Ishikawa (cell line): ENCODE measurements at regions not wholly inside any gene's neighbourhood (a gene's known extent, or its start where the extent isn't known, plus 50 kb on each side); places are given as distances from the start of the nearest gene placed in this dataset.

Experiments
- CEBPB ChIP-seq: IDR thresholded peaks from 2 replicates; pipeline ENCODE4 v1.6.1; 2012
- CREB1 ChIP-seq: IDR thresholded peaks from 2 replicates; pipeline ENCODE4 v1.6.1; 2012; ENCODE audit warnings: low read depth
- EGR1 ChIP-seq: IDR thresholded peaks from 2 replicates; pipeline ENCODE4 v1.6.1; 2012
- EP300 ChIP-seq: IDR thresholded peaks from 2 replicates; pipeline ENCODE4 v1.6.1; 2012; ENCODE audit warnings: borderline replicate concordance
- FOXM1 ChIP-seq: IDR thresholded peaks from 2 replicates; pipeline ENCODE4 v1.6.1; 2012; ENCODE audit warnings: low read depth, borderline replicate concordance
- NFIC ChIP-seq: IDR thresholded peaks from 2 replicates; pipeline ENCODE4 v1.6.1; 2012
- RAD21 ChIP-seq: IDR thresholded peaks from 2 replicates; pipeline ENCODE4 v1.6.1; 2012; ENCODE audit warnings: low read depth
- TAF1 ChIP-seq: IDR thresholded peaks from 2 replicates; pipeline ENCODE4 v1.6.1; 2012; ENCODE audit warnings: low read depth, mild to moderate bottlenecking
- TCF12 ChIP-seq: IDR thresholded peaks from 2 replicates; pipeline ENCODE4 v1.6.1; 2012; ENCODE audit warnings: low read depth
- TEAD4 ChIP-seq: IDR thresholded peaks from 2 replicates; pipeline ENCODE4 v1.6.1; 2012
- YY1 ChIP-seq: IDR thresholded peaks from 2 replicates; pipeline ENCODE4 v1.6.1; 2012; ENCODE audit warnings: low read depth
- ZBTB7A ChIP-seq: IDR thresholded peaks from 2 replicates; pipeline ENCODE4 v1.6.1; 2012; ENCODE audit warnings: low read depth
- TF ChIP-seq, protein P1 (sequence below): IDR thresholded peaks from 2 replicates; pipeline ENCODE4 v1.6.1; 2012; ENCODE audit warnings: low read depth, mild to moderate bottlenecking
- TF ChIP-seq, protein P2 (sequence below): IDR thresholded peaks from 2 replicates; pipeline ENCODE4 v1.6.1; 2012
- TF ChIP-seq, protein P3 (sequence below): IDR thresholded peaks from 2 replicates; pipeline ENCODE4 v1.6.1; 2012

DNA sequence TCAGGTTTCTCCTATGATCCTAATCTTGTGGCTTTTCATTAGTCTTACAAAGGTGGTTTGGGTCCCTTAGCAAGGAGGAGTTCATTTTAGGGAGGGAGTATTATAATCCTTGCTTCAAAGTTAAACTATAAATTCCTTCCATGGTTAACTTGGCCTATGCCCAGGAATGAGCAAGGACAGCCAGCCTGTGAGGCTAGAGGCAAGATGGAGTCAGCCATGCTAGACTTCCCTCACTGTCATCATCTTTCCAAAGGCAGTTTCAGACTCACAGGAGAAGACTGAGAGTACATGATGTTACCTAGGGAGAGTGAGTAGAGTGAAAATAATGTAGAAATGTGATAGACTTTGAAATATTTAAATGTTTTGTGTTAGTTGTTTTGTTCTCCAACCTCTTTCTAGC is 192.3 kb downstream of the GPAT3 start:
- TF ChIP-seq, protein P1, sequence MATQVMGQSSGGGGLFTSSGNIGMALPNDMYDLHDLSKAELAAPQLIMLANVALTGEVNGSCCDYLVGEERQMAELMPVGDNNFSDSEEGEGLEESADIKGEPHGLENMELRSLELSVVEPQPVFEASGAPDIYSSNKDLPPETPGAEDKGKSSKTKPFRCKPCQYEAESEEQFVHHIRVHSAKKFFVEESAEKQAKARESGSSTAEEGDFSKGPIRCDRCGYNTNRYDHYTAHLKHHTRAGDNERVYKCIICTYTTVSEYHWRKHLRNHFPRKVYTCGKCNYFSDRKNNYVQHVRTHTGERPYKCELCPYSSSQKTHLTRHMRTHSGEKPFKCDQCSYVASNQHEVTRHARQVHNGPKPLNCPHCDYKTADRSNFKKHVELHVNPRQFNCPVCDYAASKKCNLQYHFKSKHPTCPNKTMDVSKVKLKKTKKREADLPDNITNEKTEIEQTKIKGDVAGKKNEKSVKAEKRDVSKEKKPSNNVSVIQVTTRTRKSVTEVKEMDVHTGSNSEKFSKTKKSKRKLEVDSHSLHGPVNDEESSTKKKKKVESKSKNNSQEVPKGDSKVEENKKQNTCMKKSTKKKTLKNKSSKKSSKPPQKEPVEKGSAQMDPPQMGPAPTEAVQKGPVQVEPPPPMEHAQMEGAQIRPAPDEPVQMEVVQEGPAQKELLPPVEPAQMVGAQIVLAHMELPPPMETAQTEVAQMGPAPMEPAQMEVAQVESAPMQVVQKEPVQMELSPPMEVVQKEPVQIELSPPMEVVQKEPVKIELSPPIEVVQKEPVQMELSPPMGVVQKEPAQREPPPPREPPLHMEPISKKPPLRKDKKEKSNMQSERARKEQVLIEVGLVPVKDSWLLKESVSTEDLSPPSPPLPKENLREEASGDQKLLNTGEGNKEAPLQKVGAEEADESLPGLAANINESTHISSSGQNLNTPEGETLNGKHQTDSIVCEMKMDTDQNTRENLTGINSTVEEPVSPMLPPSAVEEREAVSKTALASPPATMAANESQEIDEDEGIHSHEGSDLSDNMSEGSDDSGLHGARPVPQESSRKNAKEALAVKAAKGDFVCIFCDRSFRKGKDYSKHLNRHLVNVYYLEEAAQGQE, result no peak
- TF ChIP-seq TAF1 (no peak), CEBPB (no peak), TCF12 (no peak), NFIC (no peak), EP300 (no peak), ZBTB7A (no peak), RAD21 (no peak), YY1 (no peak), TEAD4 (no peak), EGR1 (no peak), FOXM1 (no peak), CREB1 (no peak)
- TF ChIP-seq, protein P2, sequence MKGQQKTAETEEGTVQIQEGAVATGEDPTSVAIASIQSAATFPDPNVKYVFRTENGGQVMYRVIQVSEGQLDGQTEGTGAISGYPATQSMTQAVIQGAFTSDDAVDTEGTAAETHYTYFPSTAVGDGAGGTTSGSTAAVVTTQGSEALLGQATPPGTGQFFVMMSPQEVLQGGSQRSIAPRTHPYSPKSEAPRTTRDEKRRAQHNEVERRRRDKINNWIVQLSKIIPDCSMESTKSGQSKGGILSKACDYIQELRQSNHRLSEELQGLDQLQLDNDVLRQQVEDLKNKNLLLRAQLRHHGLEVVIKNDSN, result no peak
- TF ChIP-seq, protein P3, sequence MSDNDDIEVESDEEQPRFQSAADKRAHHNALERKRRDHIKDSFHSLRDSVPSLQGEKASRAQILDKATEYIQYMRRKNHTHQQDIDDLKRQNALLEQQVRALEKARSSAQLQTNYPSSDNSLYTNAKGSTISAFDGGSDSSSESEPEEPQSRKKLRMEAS, result no peak

DNA sequence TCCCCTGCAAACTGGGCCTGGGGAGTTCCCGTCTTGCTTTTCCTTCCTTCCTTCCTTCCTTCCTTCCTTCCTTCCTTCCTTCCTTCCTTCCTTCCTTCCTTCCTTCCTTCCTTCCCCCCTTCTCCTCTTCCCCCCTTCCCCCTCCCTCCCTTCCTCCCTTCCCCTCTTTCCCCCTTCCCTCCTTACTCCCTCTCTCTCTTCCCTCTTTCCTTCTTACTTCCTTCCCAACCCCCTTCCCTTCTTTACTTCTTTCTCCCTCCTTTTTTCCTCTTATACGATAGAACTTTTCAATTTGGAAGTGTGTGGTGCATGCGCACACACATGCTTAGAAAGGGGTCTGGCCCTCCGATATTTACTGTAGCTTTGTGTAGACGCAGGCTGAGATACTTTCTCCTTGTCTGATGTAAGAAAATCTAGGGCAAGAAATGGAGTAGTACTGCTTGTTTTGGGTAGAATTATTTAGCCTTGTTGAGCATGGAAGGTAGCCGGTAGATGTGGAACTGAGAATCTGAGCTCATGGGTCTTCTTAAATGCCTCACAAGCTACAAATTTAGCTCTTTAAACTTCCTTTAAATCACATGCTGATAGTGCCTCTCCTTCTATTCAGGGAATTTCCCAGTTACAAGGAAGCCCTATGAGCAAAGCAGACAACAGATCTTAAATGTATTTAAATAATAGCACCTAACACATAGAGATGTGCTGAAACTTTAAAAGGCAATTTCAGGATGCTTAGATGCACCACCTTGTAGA is 189.6 kb downstream of the GPAT3 start:
- TF ChIP-seq FOXM1, result no peak
- TF ChIP-seq CREB1, result no peak
- TF ChIP-seq TCF12, result no peak
- no peak for TF ChIP-seq NFIC

DNA sequence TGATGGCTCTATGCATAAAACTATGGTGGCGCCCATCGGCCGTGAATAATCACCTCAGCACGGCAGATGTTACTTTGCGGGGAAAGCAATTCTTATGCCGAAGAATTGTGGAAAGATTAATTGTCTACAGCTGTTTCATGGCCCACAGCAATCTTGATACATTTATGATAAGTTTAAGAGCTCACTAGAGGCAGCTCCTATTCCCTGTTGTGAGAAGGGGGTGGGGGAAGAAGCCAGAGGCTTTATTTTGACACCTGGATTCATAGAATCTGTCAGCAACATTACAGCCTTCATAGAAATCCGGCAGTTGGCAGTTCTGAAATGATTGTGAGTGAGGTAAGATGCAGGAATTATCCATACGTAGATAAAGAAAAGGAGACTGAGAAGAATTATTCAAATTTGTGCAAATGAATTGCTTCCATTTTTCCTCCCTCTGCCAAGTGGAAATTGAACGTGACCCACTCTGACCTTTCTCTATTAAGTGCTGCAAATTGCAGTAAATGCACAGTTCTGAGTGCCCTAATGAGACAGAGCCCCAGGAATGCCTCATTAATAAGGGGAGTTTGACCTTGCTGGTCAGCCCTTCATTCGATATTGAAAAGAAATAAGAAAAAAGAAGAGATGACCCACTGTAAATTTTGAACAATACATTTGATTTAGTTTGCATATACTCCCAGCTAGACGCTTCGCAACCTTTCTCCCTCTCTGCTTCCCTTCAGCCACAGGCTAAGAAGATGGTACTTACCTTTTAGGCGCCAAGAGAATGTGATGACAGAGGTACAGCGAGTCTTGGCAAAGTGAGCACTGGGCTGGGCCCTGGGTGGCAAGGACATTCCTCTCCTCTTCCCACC is 188.8 kb downstream of the GPAT3 start:
- TF ChIP-seq YY1 (no peak), CREB1 (no peak), FOXM1 (no peak), NFIC (no peak), TEAD4 (no peak), CEBPB (no peak), TAF1 (no peak), EGR1 (no peak), ZBTB7A (no peak)

DNA sequence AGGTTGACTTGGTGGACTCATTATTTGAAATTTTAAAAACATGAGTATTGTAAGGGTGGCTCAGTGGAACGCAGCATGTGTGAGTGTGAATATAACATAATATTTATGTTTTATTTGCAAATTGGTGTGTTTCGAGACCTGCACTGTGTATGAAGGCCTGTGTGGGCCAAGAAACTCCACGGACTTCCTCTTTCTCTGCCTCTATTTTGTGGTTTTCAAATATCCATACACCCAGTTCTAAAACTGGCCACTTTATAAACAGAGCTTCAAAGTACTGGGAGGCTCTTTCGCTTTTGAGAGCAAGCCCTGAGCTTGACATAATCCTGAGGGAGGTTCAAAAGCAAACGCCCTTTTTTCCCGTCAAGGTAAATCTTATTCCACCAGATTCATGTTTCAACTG is 187.7 kb downstream of the GPAT3 start:
- TF ChIP-seq, protein P1, result no peak
- TF ChIP-seq NFIC (no peak), RAD21 (no peak), EGR1 (no peak), EP300 (no peak), CEBPB (no peak), TAF1 (no peak), YY1 (no peak), ZBTB7A (no peak), TEAD4 (no peak), CREB1 (no peak)
- TF ChIP-seq, protein P3, result no peak
- TF ChIP-seq, protein P2, result no peak

DNA sequence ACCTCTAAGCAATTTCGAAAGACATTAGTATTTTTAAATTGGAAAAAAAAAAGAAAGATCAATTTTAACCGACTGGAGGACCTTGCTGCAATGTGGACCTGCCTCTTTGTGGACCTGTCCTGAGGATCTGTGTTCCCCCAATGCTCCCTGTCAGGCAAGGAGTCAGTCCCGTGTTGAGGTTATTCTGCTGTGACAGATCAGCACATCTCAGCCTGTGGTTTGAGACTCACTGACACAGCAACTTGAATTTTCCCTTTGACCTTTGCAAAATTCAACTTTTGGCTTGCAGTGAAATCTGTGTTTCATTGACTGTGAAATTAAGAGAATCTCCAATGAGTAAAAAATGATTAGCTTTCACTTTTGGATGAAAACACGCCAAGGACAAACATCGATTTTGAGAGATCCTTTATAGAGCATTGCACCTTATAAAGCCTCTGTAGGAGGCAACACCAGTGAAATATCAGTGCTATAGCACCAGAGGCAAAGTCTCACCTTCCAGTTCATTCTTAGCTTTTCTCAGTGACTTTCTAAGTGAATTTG is 186.9 kb downstream of the GPAT3 start:
- TF ChIP-seq RAD21 (no peak), TCF12 (no peak), TAF1 (no peak), YY1 (no peak), TEAD4 (no peak), CEBPB (no peak)
- TF ChIP-seq, protein P2, result no peak
- TF ChIP-seq, protein P1, result no peak
